ENCODE measurements at regions not wholly inside any gene's neighbourhood (a gene's known extent, or its start where the extent isn't known, plus 50 kb on each side); places are given as distances from the start of the nearest gene placed in this dataset.

GRCh38 chr6:41462033-41462432, 84.1 kb upstream of the FOXP4 start:
- BruUV-seq (replicated peaks) = no TSS peak
- no peak for ATAC-seq
- Histone ChIP-seq H3K4me3 (replicated peaks in 1 of 2; ENCODE audit: low read depth in 1 of 2, low read length in 2 of 2) (no peak overlapping the region), H2AFZ (ENCODE audit: low read depth, low read length, poor library complexity, severe bottlenecking) (no peak overlapping the region), H3K27ac (ENCODE audit: low read depth, low read length) (no peak overlapping the region), H3K9ac (ENCODE audit: low read length) (no peak overlapping the region), H3K36me3 (ENCODE audit: control insufficient read depth in 1 of 2, insufficient read depth in 2 of 2, low read length in 2 of 2) (no peaks in the 10 kb centered on the region), H4K20me1 (ENCODE audit: insufficient read depth) (no peaks in the 10 kb centered on the region), H3K9me2 (ENCODE audit: insufficient read depth) (no peaks in the 10 kb centered on the region), H3K27me3 (ENCODE audit: insufficient read depth, low read length) (no peaks in the 10 kb centered on the region; the same call in 1 of the 2 replicates), H3K79me2 (ENCODE audit: insufficient read depth, low read length) (no peaks in the 10 kb centered on the region), H3K9me3 (ENCODE audit: control insufficient read depth in 1 of 2, insufficient read depth in 1 of 2, low read depth in 1 of 2, low read length in 2 of 2) (no peaks in the 10 kb centered on the region), H3K4me1 (ENCODE audit: control insufficient read depth in 1 of 2, insufficient read depth in 2 of 2, low read length in 2 of 2) (peaks cover 6 to 13% of the 10 kb centered on the region in 2 experiments; a peak in 3 of 4 replicates), H3K4me2 (ENCODE audit: low read length) (no peak overlapping the region)
- POLR2A ChIA-PET = no interaction called here
- RAD21 ChIA-PET (ENCODE audit: low non-redundant PET in 1 of 2, low total read pairs in 2 of 2, uncharacterized antibody in 2 of 2, unreplicated experiment in 2 of 2) = no interaction called here
- intact Hi-C loops (cut with micrococcal nuclease) = no loop called here
- DNase-seq (ENCODE audit: low read depth, low spot score) = no peak
- CTCF ChIA-PET = interaction anchor here (1.4 to 2.1 kb wide), 3 partner anchors 130 to 141 kb away, joined by 5 to 6 read pairs (median 5); no protein-coding TSS in a partner anchor
- TF ChIP-seq ELF1 (IDR thresholded peaks at IDR 0.05; ENCODE audit: borderline replicate concordance, low read depth) (no peak), RAD21 (IDR thresholded peaks at IDR 0.05; ENCODE audit: low read depth) (no peak), SRF (IDR thresholded peaks at IDR 0.05; ENCODE audit: low read depth) (no peak), ZNF274 (IDR thresholded peaks at IDR 0.05; ENCODE audit: low read depth, low read length) (no peak), CTCF (IDR thresholded peaks at IDR 0.05 in 2 of 3, conservative IDR thresholded peaks at IDR 0.05 in 1 of 3; ENCODE audit: borderline replicate concordance in 1 of 3, insufficient read depth in 1 of 3, low read depth in 2 of 3, low read length in 2 of 3) (no peak)

GRCh38 chr6:41463062-41463930, 82.9 kb upstream of the FOXP4 start:
- no peak for TF ChIP-seq ZBTB33 (IDR thresholded peaks at IDR 0.05; ENCODE audit: extremely low read depth, insufficient replicate concordance, low read length)
- TF ChIP-seq CTCF (IDR thresholded peaks at IDR 0.05 in 2 of 3, conservative IDR thresholded peaks at IDR 0.05 in 1 of 3; ENCODE audit: borderline replicate concordance in 1 of 3, insufficient read depth in 1 of 3, low read depth in 2 of 3, low read length in 2 of 3) = peak; percentile 17 to 71 (median 49); a peak in 5 of 6 replicates
- peak; percentile 85 for TF ChIP-seq RAD21 (IDR thresholded peaks at IDR 0.05; ENCODE audit: low read depth)
- no peaks in the 10 kb centered on the region for H3K9me3 ChIP-seq (ENCODE audit: control insufficient read depth in 1 of 2, insufficient read depth in 1 of 2, low read depth in 1 of 2, low read length in 2 of 2)
- ATAC-seq (peak; percentile 85), DNase-seq (ENCODE audit: low read depth, low spot score) (peak; percentile 27)
- no peak overlapping the region for H2AFZ ChIP-seq (ENCODE audit: low read depth, low read length, poor library complexity, severe bottlenecking)
- CTCF ChIA-PET = interaction anchor here (1.0 to 2.1 kb wide), 4 partner anchors 95 to 139 kb away, joined by 3 to 6 read pairs (median 5); no protein-coding TSS in a partner anchor
- no peaks in the 10 kb centered on the region; the same call in 1 of the 2 replicates for H3K27me3 ChIP-seq (ENCODE audit: insufficient read depth, low read length)
- RAD21 ChIA-PET (ENCODE audit: low non-redundant PET in 1 of 2, low total read pairs in 2 of 2, uncharacterized antibody in 2 of 2, unreplicated experiment in 2 of 2) = no interaction called here
- H3K27ac ChIP-seq (ENCODE audit: low read depth, low read length) = no peak overlapping the region
- intact Hi-C loops (cut with micrococcal nuclease) = loop anchor here (1.0 kb wide), 1 partner anchor 129 kb away; no protein-coding TSS in a partner anchor
- no peak overlapping the region for H3K4me2 ChIP-seq (ENCODE audit: low read length)
- no peaks in the 10 kb centered on the region for H3K36me3 ChIP-seq (ENCODE audit: control insufficient read depth in 1 of 2, insufficient read depth in 2 of 2, low read length in 2 of 2)
- BruUV-seq (replicated peaks) = no TSS peak
- H3K4me3 ChIP-seq (replicated peaks in 1 of 2; ENCODE audit: low read depth in 1 of 2, low read length in 2 of 2) = no peak overlapping the region
- peaks cover 6 to 13% of the 10 kb centered on the region in 2 experiments; a peak in 3 of 4 replicates for H3K4me1 ChIP-seq (ENCODE audit: control insufficient read depth in 1 of 2, insufficient read depth in 2 of 2, low read length in 2 of 2)
- H4K20me1 ChIP-seq (ENCODE audit: insufficient read depth) = no peaks in the 10 kb centered on the region
- H3K79me2 ChIP-seq (ENCODE audit: insufficient read depth, low read length) = no peaks in the 10 kb centered on the region
- no peaks in the 10 kb centered on the region for H3K9me2 ChIP-seq (ENCODE audit: insufficient read depth)
- no peak overlapping the region for H3K9ac ChIP-seq (ENCODE audit: low read length)
- POLR2A ChIA-PET = no interaction called here

Data from HCT116 (cell line).